NCI-H1092 treated with DMSO at 0.1 percent for 48 hours (cell line): ENCODE measurements at regions not wholly inside any gene's neighbourhood (a gene's known extent, or its start where the extent isn't known, plus 50 kb on each side); places are given as distances from the start of the nearest gene placed in this dataset.

ENCODE experiments used
- DNase-seq: peaks from one replicate; lab custom pipeline; 2025; lab: John Stamatoyannopoulos, UW

GRCh38 chr5:117803533-117803932 lies 1184.8 kb downstream of the DTWD2 start:
- DNase-seq = no peak

GRCh38 chr5:117801583-117801982 lies 1186.8 kb downstream of the DTWD2 start:
- DNase-seq = no peak

DNA sequence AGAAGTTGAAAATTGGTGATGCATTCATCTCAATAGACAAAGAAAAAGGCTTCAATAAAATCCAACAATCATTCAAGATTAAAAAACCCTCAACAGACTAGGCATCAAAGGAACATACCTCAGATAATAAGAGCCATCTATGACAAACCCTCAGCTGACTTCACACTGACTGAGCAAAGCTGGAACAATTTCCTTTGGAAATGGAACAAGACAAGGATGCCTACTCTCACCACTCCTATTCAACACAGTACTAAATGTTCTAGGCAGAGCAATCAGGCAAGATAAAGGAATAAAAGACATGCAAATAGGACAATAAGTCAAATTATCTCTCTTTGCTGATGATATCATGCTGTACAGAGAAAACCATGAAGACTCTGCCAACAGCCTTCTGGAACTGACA lies 1188.1 kb downstream of the DTWD2 start:
- no peak for DNase-seq

DNA sequence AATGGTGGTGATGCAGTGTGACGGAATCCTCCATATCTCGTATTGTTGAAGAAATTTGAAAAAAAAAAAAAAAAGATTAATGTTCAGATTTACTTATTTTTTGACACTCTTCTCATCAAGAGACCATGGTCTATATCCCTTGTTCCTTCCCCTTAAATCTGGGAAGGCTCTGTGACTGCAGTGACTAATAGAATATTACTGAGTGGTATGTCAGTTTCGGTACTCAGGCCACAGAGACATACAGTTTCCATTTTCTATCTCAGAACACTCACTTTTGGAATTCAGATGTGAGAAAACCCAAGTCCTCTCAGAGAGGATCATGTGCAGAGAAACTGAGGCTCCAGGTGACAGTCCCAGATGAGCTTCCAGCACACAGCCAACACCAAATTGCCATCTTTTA lies 1193.5 kb downstream of the DTWD2 start:
- DNase-seq = no peak

DNA sequence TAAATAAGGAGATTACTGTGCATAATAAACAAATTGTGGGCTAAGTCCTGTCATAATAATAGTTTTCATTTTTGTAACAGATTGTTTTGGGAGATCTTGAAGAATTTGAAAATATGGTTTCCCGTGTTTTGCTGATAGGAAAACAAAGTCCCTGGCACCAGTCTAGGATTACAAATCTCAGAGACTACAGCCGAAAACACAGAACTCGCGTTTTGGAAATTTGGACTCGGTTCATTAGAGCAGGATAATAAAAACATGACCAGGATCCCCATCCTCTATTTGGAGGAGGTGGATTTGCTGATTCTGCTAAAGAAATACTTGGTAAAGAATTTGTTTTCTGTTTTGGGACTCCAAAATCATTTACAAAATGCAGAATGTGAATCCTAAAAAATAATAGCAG lies 1194.4 kb downstream of the DTWD2 start:
- no peak for DNase-seq

- no peak for DNase-seq
Observed at GRCh38 chr5:117792476-117792875, 1195.9 kb downstream of the DTWD2 start.

DNA sequence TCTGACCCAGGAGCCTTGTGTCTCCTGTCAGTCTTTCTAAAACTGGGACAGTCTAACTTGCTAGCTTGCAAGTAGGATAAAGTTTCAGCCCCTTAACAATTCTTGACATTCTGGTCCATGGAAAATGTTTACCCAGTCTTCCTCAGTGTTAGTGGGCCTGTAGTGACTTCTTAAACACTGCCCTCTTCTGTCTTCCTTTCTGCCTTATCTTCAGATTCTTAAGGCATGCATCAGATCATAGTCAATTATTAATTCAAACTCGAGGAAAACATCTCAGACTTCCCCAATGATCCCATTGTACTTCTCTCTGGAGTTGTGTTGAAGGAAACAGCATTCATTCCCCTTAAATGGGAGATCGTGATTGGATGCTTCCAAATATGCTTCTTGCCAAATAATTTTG lies 1199.8 kb downstream of the DTWD2 start:
- no peak for DNase-seq

DNA sequence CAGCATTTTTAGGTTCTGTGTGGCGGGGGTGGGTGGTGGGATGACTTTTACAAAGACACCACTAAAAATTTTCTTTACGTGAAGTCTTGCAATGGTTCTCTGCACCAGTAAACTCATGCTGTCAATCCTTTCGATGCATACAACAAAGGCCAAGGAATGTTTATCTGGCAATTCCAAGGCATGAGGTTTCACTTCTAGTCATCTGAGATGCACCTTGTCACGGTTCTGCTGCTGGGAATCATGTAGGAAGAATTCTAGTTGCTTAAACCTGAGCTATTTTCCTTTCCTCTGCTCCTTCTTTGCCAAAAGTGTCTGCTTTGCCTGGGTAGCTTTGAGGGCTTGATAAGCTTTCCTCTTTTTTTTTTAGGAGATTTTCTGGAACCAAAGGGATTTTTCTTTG lies 1204.5 kb upstream of the SEMA6A start:
- DNase-seq = no peak

DNA sequence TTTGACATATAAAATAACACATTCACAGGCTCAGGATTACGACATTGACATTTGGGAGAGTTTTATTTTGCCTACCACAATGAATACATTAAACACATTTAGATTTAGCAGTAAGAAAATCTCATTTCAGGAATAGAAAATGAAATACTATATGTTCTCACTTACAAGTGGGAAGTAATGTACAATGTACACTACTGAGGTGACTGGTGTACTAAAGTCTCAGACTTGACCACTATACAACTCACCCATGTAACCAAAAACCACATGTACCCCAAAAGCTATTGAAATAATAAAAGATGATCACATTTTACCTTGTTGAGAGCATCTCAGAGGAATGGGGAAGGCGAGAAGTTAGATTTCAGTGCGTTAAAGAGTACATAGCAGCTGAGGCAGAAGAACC lies 1202.4 kb upstream of the SEMA6A start:
- no peak for DNase-seq

GRCh38 chr5:117769877-117770276 lies 1195.3 kb upstream of the SEMA6A start:
- no peak for DNase-seq

GRCh38 chr5:117763271-117763670 lies 1188.6 kb upstream of the SEMA6A start:
- DNase-seq = no peak

DNA sequence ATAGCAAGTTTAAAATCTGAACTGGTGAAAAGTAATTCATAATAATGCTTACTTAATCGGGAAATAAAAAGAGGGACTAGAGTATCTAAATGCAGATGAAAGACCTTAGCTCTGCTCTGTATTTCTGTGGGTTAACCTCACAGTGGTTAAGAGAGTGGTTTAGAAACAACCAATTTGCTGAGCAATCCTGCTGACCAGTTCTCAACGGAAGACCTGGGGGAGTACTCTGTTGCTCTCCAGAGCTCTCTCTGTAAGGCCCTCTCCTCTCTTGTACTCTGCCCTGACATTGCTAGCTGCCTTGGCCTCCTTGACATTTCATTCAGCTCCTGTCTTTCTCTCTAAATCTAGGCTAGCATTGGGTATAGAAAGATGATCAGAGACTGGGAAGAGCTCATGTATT lies 1186.6 kb upstream of the SEMA6A start:
- DNase-seq = no peak

- no peak for DNase-seq
Observed at GRCh38 chr5:117759849-117760499, 1185.4 kb upstream of the SEMA6A start.

DNA sequence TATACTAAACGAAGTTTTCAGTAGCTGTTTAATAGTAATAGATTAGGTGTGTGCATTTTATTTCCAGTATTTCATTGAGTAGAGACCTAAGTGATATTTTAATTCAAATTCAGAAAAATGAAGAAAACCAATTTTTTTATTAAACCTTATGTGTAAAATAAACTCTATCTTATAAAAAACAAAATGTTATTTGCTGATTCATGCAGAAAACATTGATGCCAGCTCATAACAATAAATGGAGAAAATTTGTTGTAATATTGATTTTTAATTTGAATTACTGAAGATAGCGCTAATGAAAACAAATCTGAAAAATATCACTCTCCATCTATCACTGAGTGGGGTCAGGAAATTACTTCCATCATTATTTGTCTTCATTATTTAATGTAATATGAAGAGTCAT lies 1177.8 kb upstream of the SEMA6A start:
- no peak for DNase-seq

DNA sequence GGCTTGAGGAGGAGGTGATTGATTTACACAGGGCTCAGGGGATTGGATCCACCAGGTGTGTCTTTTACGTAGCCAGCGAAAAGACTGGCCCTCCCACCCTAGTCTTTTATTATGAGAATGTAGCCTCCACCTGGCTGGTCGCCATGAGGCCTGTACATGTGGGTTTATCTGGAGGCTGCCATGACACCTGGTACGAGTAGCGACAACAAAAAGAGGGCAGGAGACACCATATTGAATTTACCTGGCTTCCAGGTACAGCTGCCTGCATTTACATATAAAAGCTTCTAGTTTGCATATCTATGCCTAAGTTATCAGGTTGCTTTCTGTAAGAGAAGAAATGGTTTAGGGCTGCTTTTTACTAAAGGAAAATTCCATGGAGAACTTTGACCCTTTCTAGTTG lies 1173.7 kb upstream of the SEMA6A start:
- no peak for DNase-seq

DNA sequence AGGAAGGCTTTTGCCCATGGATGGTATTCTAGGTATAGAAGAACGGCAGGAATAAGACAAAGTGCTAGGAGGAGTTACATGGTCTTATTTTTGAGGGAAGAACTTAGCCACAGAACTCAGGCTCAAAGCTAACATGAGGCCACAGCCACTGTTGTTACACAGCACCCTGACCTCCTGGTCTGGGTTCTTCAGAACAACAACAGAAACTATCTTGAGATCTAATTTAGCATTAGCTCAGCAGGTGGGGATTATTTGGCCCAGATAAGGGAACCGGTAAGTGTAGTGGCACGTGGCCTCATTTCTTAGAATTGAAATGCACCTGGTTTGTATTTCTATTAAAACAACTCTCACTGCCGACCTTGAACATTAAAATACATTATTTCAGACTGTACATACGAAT lies 1168.7 kb upstream of the SEMA6A start:
- no peak for DNase-seq

- no peak for DNase-seq
Observed at GRCh38 chr5:117741655-117742206, 1167.1 kb upstream of the SEMA6A start.

DNA sequence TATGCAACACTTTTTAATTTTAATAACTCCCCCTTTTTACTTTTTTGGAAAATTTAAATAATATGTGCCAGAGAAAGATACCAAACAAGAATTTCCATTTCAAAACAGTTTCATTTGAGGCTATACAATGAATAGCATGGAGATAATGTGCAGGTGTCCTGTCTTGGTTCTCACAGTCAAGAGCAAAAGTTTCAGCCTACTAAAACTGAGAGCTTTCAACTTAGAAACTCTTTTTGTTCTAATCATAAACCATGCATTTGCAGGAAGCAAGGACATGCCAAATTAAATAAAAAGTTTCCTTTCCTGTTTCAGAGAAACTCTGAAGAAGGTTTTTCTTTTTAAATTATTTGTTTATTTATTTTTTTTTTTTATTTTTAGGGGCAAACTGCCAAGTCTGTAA lies 1165.6 kb upstream of the SEMA6A start:
- DNase-seq = no peak

- no peak for DNase-seq
Observed at GRCh38 chr5:117738571-117738970, 1163.9 kb upstream of the SEMA6A start.

DNA sequence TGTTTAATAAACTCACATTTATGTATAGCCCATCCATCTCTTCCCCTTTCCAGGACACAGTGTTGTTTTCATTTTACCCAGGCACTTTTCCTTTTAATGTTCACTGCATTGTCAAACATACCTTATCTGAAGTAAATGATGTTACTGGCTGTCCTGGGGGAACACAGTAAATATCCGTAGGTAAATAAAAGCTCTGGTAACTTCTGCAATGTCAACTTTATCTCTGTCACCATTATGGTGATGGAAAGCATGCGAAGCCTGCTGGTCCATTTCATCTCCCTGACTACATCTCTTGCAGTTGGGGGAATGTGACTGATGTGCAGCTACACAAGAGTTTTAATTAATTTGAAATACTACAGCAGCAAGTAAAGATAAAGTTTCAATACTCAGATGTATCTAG lies 1162.1 kb upstream of the SEMA6A start:
- no peak for DNase-seq

DNA sequence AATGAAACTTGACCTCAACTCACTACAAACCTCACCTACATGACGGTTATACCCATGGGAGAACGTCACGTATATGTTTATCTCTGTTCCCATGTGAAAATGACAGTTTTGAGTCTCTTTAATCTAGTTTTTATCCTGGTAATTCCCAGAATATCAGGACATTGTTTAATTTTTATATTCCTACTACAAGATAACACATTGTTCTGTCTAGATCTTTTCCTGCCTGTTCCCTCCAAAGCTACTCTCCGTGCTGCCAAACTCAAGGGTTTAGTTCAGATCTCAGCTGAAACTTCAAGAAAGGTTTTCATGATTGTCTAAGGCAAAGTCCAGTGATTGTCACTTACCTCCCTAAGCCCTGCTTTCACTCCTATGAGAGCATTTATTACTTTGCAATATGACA lies 1159.4 kb upstream of the SEMA6A start:
- no peak for DNase-seq

GRCh38 chr5:117733051-117733450 lies 1158.4 kb upstream of the SEMA6A start:
- DNase-seq = no peak

- DNase-seq = no peak
Observed at GRCh38 chr5:117732264-117732663, 1157.6 kb upstream of the SEMA6A start.

DNA sequence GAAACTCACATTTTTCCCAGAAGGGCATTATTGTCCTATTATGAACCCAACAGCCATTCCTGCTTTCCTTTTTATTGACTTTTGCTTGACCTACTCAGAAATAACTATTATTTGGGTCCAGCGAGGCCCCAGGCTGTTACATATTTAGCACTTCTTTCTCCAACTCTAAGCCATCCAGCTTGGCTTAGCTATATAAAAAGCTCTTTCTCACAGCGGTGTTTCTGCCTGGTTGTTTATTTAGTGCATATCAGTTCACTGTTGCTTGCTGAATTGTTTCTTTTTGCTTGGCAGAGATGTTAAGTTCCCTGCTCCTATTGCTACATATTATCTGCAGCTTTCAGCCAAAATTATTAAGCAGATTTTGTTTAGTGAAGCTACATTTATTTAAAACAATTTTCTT lies 1156.8 kb upstream of the SEMA6A start:
- DNase-seq = peak; percentile 64
